ENCODE measurements at regions not wholly inside any gene's neighbourhood (a gene's known extent, or its start where the extent isn't known, plus 50 kb on each side); places are given as distances from the start of the nearest gene placed in this dataset.

GRCh38 chr1:5711956-5712645 is 280.1 kb downstream of the NPHP4 start:
- H3K4me3 ChIP-seq, result no peak overlapping the region
- H3K27ac ChIP-seq, result no peak overlapping the region
- peaks cover 0 to 7% (median 0%) of the 10 kb centered on the region in 3 donors for H3K27me3 ChIP-seq
- no peaks in the 10 kb centered on the region for H3K4me1 ChIP-seq
- no peaks in the 10 kb centered on the region for H3K36me3 ChIP-seq
- DNase-seq, result no peak
- ATAC-seq, result no peak
- in situ Hi-C loops (cut with MboI; ENCODE audit: low sequenced_read_pairs in 4 of 4) (no loop called here), intact Hi-C loops (cut with DNase I; ENCODE audit: low total_unique reads) (no loop called here)
- no peaks in the 10 kb centered on the region for H3K9me3 ChIP-seq
- TF ChIP-seq, protein P1, sequence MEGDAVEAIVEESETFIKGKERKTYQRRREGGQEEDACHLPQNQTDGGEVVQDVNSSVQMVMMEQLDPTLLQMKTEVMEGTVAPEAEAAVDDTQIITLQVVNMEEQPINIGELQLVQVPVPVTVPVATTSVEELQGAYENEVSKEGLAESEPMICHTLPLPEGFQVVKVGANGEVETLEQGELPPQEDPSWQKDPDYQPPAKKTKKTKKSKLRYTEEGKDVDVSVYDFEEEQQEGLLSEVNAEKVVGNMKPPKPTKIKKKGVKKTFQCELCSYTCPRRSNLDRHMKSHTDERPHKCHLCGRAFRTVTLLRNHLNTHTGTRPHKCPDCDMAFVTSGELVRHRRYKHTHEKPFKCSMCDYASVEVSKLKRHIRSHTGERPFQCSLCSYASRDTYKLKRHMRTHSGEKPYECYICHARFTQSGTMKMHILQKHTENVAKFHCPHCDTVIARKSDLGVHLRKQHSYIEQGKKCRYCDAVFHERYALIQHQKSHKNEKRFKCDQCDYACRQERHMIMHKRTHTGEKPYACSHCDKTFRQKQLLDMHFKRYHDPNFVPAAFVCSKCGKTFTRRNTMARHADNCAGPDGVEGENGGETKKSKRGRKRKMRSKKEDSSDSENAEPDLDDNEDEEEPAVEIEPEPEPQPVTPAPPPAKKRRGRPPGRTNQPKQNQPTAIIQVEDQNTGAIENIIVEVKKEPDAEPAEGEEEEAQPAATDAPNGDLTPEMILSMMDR (IDR thresholded peaks at IDR 0.05 in 4 of 5, conservative IDR thresholded peaks at IDR 0.05 in 1 of 5), result no peak
- TF ChIP-seq POLR2A (IDR thresholded peaks at IDR 0.05), result no peak

DNA sequence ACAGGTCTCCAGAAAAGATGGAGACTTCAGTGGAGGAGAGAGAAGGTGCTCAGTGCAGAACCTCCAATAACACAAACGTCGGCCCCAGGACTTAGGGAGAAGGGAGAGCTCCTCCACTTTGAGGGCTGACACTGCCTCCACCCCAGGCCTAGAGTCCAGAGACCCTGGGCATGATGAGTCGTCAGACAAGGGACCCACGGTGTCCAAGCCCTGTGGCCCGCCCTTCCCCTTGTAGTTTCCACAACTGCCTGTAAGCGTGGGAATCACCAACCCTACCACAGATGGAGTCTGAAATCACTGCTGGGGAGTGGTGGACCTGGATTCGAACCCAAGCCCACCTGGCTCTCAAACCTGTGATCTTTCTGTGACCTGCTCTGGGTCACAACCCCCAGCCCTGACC is 281.1 kb downstream of the NPHP4 start:
- Histone ChIP-seq H3K9me3 (no peaks in the 10 kb centered on the region), H3K36me3 (no peaks in the 10 kb centered on the region), H3K4me1 (no peaks in the 10 kb centered on the region), H3K27me3 (peaks cover 0 to 6% (median 0%) of the 10 kb centered on the region in 3 donors), H3K4me3 (no peak overlapping the region), H3K27ac (no peak overlapping the region)
- no peak for ATAC-seq
- no peak for DNase-seq
- intact Hi-C loops (cut with DNase I; ENCODE audit: low total_unique reads) (no loop called here), in situ Hi-C loops (cut with MboI; ENCODE audit: low sequenced_read_pairs in 4 of 4) (no loop called here)
- TF ChIP-seq POLR2A (IDR thresholded peaks at IDR 0.05), result no peak
- TF ChIP-seq, protein P1 (IDR thresholded peaks at IDR 0.05 in 4 of 5, conservative IDR thresholded peaks at IDR 0.05 in 1 of 5), result no peak

DNA sequence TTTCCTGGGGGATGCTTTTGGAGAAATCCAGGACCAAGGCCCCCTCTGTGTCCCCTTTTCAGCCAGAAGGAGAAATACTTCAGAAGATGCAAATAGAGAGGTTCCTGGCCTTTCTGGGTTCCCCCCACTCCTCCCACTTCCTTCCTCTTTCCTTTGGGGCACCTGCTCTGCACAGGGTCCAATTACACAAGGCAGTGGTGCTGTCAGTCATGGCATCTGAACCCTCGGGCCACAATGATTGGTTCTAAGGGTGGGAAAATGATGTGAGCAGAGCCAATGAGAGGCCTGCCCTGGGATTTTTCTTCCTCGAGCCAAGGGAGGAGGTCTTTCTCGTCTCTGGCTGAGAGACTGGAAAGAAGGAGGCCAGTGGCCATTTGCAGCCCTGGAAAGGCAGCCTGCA is 282.2 kb downstream of the NPHP4 start:
- no peak for DNase-seq
- Histone ChIP-seq H3K36me3 (no peaks in the 10 kb centered on the region), H3K4me3 (no peak overlapping the region), H3K9me3 (no peaks in the 10 kb centered on the region), H3K27me3 (no peaks in the 10 kb centered on the region), H3K4me1 (no peaks in the 10 kb centered on the region), H3K27ac (no peak overlapping the region)
- in situ Hi-C loops (cut with MboI; ENCODE audit: low sequenced_read_pairs in 4 of 4), result no loop called here
- ATAC-seq, result no peak
- intact Hi-C loops (cut with DNase I; ENCODE audit: low total_unique reads), result no loop called here
- TF ChIP-seq POLR2A (IDR thresholded peaks at IDR 0.05), result no peak
- TF ChIP-seq, protein P1 (IDR thresholded peaks at IDR 0.05 in 4 of 5, conservative IDR thresholded peaks at IDR 0.05 in 1 of 5), result no peak

- H3K4me1 ChIP-seq, result no peaks in the 10 kb centered on the region
- no peaks in the 10 kb centered on the region for H3K36me3 ChIP-seq
- H3K27ac ChIP-seq, result no peak overlapping the region
- H3K27me3 ChIP-seq, result no peaks in the 10 kb centered on the region
- intact Hi-C loops (cut with DNase I; ENCODE audit: low total_unique reads), result no loop called here
- no peaks in the 10 kb centered on the region for H3K9me3 ChIP-seq
- DNase-seq (no peak), ATAC-seq (no peak)
- H3K4me3 ChIP-seq, result no peak overlapping the region
- in situ Hi-C loops (cut with MboI; ENCODE audit: low sequenced_read_pairs in 4 of 4), result no loop called here
- TF ChIP-seq, protein P1 (IDR thresholded peaks at IDR 0.05 in 4 of 5, conservative IDR thresholded peaks at IDR 0.05 in 1 of 5), result no peak
- no peak for TF ChIP-seq POLR2A (IDR thresholded peaks at IDR 0.05)
These were observed 282.7 kb downstream of the NPHP4 start for GRCh38 chr1:5709461-5709975.

Data from gastrocnemius medialis (tissue), 4 donors.